GM20000 (cell line): ENCODE measurements at regions not wholly inside any gene's neighbourhood (a gene's known extent, or its start where the extent isn't known, plus 50 kb on each side); places are given as distances from the start of the nearest gene placed in this dataset.

ENCODE experiments used
- DNase-seq: peaks from one replicate; pipeline ENCODE4 v3.0.0; 2012; ENCODE audit warnings: low spot score
- TF ChIP-seq, protein P1 (sequence below): IDR thresholded peaks from 2 replicates; pipeline ENCODE4 v1.5.1; 2012; ENCODE audit warnings: mild to moderate bottlenecking, control low read depth; ENCODE audit errors: extremely low read depth, missing control alignments

DNA sequence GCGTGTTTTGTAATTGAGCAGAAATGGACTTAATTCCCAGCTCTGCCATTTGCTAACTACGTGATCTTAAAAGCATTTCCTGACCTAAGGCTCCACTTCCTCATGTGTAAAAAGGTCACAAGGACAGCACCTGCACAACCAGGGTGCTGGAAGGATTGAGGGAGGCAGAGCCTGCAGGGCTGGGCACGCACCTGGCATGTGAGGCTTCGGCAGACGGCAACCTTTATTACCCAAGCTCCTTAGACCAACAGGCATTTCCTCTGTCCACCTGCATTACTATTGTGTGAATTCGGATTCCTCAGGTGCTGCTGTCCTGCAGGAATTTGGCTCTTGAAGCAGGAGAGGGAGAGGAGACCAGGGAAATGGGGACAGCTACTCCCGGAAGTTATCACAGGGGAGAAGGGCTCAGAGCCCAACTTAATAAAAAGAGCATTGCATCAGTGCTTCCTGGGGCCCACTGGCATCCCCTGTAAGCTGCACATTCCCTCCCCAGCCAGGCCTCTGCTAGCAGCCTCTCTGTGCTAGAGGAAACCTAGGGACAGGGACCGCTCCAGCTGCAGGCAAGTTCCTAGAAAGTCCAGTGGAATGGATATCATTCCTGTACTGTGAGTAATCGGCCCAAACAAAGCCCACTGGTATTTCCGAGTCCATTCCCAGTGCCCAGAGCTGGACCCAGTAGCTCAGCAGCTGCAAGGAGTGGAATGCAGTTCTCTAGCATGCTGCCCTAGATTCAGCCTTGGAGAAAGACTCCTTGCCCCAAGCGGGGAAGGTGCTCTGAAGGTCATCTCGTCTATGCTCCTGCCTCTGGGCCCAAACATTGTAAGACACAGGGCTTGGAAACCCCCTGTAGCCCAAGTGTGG, 157.1 kb upstream of the CCND2 start:
- no peak for DNase-seq
- TF ChIP-seq, protein P1, sequence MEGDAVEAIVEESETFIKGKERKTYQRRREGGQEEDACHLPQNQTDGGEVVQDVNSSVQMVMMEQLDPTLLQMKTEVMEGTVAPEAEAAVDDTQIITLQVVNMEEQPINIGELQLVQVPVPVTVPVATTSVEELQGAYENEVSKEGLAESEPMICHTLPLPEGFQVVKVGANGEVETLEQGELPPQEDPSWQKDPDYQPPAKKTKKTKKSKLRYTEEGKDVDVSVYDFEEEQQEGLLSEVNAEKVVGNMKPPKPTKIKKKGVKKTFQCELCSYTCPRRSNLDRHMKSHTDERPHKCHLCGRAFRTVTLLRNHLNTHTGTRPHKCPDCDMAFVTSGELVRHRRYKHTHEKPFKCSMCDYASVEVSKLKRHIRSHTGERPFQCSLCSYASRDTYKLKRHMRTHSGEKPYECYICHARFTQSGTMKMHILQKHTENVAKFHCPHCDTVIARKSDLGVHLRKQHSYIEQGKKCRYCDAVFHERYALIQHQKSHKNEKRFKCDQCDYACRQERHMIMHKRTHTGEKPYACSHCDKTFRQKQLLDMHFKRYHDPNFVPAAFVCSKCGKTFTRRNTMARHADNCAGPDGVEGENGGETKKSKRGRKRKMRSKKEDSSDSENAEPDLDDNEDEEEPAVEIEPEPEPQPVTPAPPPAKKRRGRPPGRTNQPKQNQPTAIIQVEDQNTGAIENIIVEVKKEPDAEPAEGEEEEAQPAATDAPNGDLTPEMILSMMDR = no peak

DNA sequence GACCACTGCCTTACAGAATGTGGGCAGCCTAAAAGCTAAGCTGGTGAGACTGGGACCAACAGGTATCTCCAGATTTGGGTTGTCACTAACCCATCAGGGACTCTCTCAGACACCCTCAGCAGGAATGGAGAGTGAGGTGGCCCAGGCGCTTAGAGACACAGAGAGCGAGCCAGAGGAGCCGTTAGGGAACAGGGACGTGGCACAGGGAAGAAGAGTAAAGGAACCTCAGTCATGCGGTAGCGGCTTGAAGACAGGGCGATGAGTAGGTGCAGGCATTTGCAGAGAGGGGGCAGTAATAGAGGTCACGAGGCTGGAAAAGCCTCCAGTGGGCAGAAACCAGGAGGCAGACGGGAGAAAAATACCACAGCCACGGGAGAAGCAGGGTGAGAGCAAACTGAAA, 158.0 kb upstream of the CCND2 start:
- no peak for DNase-seq
- TF ChIP-seq, protein P1 = no peak

DNA sequence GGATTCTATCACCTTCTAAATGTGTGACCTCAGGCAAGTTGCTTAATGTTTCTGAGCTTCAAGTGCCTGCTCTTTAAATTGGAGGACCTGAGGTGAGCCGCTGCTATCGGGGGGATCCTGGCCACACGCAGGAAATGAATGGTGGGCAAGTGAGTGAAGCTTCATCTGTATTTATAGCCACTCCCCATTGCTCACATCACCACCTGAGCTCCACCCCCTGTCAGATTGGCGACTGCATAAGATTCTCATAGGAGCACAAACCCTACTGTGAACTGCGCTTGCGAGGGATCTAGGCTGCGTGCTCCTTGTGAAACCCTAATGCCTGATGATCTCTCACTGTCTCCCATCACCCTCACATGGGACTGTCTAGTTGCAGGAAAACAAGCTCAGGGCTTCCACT, 158.6 kb upstream of the CCND2 start:
- TF ChIP-seq, protein P1 = no peak
- no peak for DNase-seq

DNA sequence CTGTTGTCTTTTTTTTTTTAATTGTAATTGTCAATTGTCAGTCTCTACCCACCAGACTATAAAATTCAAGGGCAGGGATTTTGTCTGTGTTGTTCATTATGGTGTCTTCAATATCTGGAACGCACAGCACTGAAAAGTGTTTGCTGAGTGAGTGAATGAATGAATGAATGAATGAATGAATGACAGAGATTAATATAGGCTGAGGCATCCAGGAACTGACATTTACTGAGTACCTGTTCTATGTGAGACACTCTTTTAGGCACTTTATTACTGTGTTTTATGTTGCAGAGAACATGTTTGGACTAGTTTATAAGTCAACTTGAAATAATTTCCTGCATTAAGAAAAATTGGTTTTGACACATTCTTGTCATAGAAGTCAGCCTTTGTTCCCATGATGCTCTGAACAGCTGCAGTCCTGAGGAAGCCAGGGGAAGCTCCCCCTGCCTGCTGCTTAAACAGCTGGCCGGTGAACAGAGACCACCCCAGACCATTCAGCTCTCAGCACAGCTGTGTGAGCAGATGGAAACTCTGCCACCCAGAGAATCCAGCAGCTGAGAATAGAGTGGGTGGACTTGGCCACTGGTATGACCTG, 160.7 kb upstream of the CCND2 start:
- TF ChIP-seq, protein P1 = no peak
- DNase-seq = no peak

DNA sequence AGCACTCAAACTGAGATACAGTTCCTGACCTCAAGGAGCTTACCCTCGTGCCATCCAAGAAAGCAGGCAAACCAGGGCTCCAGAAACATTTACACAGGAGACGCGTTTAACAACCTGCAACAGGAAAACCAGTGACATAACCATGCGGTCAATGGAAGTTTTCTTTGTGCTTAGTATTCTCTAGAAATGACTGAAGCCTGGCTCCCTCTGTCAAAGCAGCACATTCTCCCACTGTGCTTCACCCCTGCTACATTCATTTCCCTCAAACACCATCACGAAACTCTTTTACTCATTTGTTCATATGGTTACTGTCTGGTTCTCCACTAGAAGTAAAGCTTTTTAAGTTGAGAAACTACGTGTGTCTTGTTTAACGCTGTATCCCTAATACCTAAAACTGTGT, 161.3 kb upstream of the CCND2 start:
- TF ChIP-seq, protein P1 = no peak
- DNase-seq = no peak

DNA sequence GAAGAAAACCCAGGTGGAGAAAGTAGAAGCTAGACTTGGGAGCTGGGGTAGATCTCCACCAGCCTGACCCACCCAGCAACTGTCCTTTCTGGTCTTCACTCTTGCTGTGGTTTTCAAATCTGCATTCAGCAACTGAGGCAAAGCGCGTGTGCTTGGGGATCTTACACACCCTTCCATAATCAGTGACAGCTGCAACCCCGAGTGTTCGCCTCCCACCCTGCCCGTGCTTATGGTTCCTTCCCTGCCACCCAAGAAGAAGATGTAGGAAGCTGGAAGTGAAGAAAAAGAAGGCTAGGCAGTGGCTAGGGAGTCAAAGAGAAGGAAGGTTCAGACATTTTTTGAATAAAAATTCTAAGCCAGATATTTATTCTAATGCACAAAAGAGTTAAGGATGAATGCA, 162.6 kb upstream of the CCND2 start:
- TF ChIP-seq, protein P1 = no peak

DNA sequence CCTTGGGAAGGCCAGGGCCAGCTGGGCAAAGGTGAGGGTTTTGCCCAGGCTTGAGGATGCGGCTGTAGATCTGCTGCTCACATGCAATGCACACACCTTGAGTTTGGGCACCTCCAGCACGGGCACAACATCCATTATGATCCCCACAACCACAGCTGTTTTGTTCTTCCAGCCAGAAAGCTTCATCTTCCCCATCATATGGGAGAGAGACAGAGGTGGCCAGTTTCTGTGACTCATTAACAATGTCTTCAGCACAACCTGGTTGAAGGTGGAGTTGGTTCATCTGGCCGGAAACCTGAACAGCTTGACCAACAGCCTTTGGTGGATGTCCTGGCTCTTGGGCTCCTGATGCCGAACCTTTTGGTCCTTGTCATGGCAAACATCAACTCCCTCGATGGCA, 163.7 kb upstream of the CCND2 start:
- no peak for DNase-seq
- TF ChIP-seq, protein P1 = no peak

More for the DNA sequence above, 162.6 kb upstream of the CCND2 start:
- DNase-seq = no peak
